ENCODE measurements at regions not wholly inside any gene's neighbourhood (a gene's known extent, or its start where the extent isn't known, plus 50 kb on each side); places are given as distances from the start of the nearest gene placed in this dataset.
A peak's percentile ranks its signal among the peaks of the same experiment; 100 is the strongest.

- no peak for DNase-seq (ENCODE audit: low read depth)
Measured at GRCh38 chr1:57637155-57637554, 213.3 kb upstream of the DAB1 start.

- DNase-seq (ENCODE audit: low read depth): no peak
Measured at GRCh38 chr1:57633881-57634280, 210.0 kb upstream of the DAB1 start.

DNA sequence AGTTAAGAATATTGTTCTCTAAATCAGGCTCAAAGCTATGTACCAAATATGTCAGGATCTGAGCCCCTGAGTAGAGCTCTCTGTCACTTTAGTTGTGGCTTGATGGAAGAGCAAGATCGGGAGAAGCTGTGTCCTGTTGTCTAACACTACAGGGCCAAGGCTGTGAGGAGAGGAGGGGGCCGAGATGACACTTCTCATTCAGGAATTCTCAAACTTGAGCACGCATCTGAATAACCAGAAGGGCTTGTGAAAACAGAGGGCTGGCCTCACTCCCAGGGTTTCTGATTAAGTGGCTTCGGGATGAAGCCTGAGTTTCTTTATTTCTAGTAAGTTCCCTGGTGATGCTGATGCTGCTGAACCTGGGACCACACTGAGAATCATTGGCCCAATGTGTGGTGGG, 209.2 kb upstream of the DAB1 start:
- DNase-seq (ENCODE audit: low read depth): no peak

- DNase-seq (ENCODE audit: low read depth): no peak
Measured at GRCh38 chr1:57632401-57632800, 208.5 kb upstream of the DAB1 start.

- DNase-seq (ENCODE audit: low read depth): no peak
Measured at GRCh38 chr1:57627612-57628011, 203.8 kb upstream of the DAB1 start.

DNA sequence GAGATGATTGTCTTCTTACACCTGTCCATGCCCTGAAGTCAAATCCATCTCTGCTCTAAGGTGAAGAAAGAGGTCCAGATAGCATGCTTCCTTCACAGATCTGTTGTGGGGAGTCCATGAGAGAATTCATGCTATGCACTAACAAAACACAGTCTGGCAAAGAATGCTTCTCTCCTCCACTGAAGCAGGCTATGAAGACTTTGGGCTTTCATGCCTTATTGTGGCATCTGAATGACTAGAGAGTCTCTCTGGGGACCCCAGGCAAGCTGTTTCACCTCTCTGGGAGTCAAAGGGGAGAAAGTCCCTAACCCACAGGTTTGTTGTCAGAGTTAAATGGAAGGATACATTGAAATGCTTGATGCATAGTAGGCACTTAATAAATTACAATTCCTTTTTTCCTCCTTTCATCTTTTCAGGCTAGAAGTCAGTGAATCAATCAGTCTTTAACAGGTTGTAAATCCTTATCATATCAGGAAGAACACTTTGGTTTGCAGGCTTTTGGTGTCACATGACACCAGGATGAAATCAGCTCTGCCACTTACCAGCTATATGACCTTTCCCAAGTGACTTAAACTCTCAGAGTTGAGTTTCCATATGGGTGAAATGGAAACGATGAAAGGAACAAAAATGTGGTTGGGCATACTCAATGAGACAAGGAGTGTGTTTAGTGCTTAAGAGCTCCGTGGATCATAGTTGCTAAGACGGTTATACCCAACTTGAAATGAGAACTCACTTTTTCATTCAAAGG, 200.1 kb upstream of the DAB1 start:
- DNase-seq (ENCODE audit: low read depth): no peak

DNA sequence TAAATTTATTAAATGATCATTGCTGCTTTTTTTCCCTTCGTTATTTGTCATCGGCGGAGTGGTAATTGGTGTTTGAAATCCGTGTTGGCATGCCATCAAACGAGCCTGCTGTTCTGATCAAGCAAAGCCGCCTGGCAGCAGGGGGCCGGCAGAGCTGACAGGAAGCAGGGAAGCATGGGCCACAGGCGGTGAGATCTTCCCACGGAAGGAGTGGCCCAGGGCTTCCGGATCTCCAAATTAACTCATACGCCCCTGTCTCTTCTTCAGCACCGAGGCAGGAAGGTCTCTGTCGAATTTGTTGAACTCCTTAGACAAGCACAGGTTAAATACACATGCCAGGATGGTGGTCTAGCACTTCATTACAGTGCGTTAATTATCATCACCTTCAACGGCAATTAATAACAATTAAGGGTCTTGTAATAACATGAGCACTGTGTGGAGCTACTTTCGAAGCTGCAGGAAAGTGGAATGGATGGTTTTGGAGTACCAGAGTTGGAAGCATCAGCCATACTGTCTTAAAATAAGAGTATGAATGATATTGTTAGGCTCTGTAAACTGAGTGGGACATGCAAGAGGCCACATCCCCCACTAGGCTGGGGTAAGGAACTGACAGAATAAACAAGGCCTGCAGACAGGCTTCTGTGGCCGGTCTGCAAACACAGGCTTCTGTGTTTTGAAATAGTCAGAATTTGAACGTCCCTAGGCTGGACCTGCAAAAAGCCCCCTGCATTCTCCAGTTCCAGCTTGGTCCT, 199.4 kb upstream of the DAB1 start:
- DNase-seq (ENCODE audit: low read depth): no peak

DNA sequence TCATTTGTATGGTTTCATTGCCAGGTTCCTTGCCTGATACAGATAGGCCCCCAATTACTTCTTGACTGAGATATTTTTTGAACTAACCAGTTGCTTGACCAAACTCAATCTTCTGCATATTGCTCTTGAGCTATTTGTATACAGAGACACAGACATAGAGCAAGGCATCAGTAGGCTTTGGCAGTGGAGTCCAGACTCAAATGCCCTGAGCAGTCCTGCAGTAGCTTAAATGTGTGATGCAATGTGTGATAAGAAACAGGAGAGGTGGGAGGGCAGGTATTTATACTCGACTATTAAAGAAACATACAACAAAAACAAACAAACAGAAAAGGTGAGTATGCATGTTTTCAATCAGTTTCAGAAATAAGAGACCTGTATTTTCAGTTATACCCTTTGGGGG, 197.9 kb upstream of the DAB1 start:
- DNase-seq (ENCODE audit: low read depth): no peak

DNA sequence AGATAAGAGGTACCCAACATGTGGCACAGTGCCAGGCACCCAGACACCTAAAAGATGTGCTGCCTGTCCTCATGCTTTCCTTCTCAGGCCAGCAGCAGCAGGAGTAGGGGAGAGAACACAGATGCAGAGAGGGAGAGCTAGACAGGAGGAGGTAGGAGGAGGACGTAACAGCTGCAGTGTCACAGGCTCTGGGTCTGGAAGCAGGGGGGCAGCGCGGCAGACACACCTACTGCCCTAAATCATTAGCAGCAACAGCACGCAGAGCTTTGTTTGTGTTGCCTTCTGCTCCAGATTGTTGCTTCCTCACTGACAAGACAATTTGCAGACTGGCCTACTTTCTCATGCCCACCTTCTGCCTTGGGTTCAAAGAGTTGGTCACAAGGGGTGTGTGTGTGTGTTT, 196.7 kb upstream of the DAB1 start:
- no peak for DNase-seq (ENCODE audit: low read depth)

DNA sequence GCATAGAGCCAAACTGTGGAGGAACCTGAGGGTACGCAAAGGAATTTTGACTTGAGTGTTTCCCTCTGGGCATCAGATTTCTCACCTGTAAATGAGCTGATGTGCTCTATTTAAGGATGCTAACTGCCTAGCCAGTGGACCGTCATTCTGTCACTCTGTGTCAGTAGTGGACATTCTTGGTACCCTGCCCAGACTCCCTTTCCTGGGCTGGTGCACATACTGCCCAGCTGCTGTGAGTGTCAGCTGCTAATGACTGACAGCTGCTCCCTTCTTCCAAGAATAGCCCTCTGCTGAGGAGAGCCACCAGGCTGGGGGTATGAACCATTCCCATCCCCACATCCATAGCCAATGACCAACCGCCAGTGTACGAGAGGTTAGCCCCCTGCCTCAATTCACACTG, 193.1 kb upstream of the DAB1 start:
- no peak for DNase-seq (ENCODE audit: low read depth)

- no peak for DNase-seq (ENCODE audit: low read depth)
Measured at GRCh38 chr1:57615956-57616355, 192.1 kb upstream of the DAB1 start.

DNA sequence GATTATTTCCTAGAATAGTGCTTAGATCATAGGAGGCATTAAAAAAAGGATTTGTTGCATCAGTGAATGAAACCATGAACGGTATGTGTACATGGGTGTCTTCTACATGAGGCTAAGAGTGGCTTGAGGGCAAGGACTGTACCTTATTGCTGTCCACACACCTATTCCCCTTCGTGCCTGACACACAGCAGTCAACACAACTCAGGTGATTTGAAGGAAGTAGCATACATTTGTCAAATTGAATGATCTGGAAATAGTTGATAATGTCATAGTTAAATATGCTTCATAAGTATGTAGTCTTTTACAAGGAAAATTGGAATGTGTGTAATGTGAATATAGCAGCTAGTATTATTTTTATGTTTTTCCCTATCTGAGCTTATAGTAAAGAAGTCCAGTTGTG, 189.0 kb upstream of the DAB1 start:
- no peak for DNase-seq (ENCODE audit: low read depth)

DNA sequence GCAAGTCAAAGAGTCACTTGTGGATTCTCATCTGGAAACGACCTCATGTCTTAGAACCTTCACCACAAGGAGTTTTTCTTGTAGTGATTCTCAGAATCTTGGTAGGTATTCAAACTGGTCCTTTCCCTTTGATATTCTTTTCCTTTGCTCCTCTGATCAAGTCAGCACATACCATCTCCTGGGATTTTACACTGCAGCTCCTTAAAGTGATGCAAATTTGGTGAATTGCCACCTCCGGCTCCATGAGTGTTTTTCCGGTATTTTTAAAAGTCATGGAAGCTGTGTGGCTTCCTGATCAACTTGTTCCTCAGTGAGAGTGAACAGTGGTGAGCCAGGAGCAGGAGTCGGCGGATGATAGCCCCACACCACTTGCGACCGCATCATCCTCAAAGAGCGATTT, 182.1 kb upstream of the DAB1 start:
- no peak for DNase-seq (ENCODE audit: low read depth)

DNA sequence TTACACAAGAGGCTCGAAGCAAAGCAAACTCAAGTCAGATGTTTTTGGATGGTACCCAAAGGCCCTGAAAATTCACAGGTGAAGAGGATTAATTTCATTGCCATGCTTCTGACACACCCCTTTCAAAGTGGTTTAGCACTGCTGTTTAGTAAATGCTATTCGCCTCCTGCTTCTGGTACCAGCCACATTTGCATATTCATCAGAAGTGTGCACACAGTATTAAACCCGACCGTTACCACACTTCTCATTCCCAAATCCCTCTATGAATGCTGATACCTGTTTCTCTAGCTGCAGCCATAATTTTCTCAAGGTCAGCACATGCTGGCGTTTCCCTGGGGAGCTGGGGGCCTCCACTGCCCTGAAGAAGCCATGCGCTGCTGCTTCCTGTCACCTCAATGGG, 179.8 kb upstream of the DAB1 start:
- no peak for DNase-seq (ENCODE audit: low read depth)

DNA sequence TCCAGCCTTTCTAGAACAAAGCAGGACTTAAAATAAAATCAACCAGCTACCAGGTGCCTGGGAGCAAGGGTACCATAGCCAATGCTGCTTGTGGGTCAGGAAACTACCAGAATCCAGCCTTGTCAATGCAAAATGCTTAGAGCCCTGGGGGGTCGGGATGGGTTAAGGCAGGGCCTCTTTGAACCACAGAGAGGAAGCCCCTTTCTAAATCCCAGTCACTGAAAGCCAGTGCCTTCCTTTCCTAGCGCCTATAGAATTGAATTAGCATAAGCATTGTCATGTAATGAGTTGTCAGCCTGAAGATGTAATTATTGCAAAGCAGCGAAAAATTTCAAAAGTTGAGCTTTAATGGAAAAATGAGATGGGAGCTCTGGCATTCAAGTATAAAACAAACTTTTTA, 176.6 kb upstream of the DAB1 start:
- no peak for DNase-seq (ENCODE audit: low read depth)

GRCh38 chr1:57599236-57599994, 175.6 kb upstream of the DAB1 start:
- DNase-seq (ENCODE audit: low read depth): peak; percentile 0

DNA sequence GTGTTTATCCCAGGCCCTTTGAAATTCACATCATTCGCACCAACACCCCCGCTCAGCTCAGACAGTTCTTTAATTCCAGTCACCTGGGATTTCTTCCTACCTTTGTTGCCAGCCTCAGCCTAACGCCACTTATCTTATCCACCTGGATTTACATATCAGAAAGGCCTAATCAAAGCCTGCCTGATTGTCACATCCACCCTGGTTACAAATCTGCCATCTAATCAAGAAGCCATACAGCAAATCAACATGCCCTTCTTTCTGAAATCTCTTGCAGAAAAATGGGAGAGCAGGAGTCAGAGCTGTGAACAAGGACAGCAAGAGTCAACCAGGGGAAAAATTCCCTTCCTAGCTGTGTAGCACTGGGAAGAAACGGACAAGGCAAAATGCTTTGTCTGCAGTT, 173.2 kb upstream of the DAB1 start:
- DNase-seq (ENCODE audit: low read depth): no peak

DNA sequence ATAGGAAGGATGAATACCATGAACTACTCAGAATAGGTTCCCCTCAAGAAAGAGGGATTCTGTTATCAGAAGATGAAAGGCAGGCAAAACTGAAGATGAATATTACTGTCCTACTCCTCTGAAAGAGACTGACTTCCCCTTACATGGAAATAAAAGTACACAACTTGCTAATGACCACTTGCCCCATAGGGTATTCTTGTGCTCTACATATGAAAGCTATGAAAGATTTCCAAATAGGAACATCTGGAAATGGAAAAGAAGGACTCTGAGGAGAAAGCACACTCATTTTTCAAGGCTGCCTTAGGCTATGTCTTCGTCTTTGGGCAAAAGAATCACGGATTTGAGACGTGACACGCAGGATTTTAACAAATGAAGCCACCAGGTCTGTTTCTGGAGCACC, 170.1 kb upstream of the DAB1 start:
- DNase-seq (ENCODE audit: low read depth): no peak

- DNase-seq (ENCODE audit: low read depth): no peak
Measured at GRCh38 chr1:57591842-57592241, 168.0 kb upstream of the DAB1 start.

DNA sequence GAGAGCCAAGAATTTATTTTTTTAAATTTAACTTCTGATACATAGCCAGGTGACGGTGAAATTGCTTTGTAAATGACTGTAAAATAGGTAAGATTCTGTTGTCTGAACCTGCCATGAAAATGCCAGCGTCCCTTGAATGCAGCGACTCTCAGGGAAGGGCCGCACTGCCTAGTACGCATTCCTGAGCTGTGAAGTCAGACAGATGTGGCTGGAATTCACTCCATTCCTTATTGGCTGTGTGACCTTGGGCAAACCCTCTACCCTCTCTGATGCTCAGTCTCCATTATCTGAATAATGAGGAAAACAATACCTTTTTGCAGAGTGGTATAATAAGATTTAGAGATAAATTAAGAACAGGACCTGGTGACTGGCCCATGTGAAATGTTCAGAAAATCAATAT, 167.1 kb upstream of the DAB1 start:
- no peak for DNase-seq (ENCODE audit: low read depth)

DNA sequence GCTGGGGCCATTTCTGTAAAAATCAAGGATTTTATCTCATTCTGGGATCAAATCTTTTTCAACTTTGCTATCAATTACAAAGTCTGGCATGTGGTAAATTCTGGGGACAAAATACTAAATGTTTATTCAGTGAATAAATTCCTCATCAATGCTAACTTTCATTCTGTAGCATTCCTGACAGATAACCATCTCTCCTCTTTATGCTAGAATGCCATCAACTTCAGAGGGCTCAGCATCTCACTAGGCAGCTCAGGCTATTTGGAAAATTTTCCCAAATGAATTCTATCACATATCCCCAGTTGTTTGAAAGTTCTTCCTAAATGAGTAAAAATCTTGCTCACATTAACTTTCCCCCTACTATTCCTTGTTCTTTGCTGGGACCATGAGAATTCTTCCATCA, 163.0 kb upstream of the DAB1 start:
- no peak for DNase-seq (ENCODE audit: low read depth)

- DNase-seq (ENCODE audit: low read depth): no peak
Measured at GRCh38 chr1:57578680-57579079, 154.8 kb upstream of the DAB1 start.

DNA sequence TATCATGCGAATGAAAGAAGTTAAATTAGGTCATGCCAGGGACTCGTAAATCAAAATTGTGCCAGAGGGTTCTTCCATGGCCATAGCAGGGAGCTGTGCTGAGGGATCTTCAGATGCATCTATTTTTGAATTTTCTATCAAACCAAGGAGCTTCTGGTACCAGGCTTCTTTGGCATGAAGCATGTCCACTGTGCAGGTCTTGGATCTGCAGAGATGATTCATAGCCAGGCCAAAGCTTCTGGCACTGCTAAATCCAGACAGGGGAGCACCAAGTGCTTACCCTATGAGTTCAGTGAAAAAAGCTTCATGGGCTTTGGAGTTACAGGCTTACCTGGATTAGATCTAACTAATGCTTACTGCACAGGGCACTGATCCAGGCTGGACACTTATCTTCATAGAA, 154.2 kb upstream of the DAB1 start:
- no peak for DNase-seq (ENCODE audit: low read depth)

Measured in stromal cell of bone marrow (primary cell).